Transverse colon (tissue), 4 donors: ENCODE measurements at regions not wholly inside any gene's neighbourhood (a gene's known extent, or its start where the extent isn't known, plus 50 kb on each side); places are given as distances from the start of the nearest gene placed in this dataset.

Experiments
- POLR2A ChIP-seq: fragments of 450-650 bp; IDR thresholded peaks from one replicate; pipeline ENCODE4 v1.6.1; 2016; ENCODE audit warnings: antibody characterized with exemption, mild to moderate bottlenecking, moderate library complexity
- POLR2AphosphoS5 ChIP-seq, 3 donors: sonication (generic); formaldehyde crosslinking; IDR thresholded peaks; one replicate each; pipeline ENCODE4 v1.6.1; 2016; ENCODE audit warnings: antibody characterized with exemption in 3 of 3
- TF ChIP-seq, protein P1 (sequence below), 5 experiments: fragments of 200-600 bp in 3 of 5; fragments of 450-650 bp in 2 of 5; sonication (generic) in 3 of 5; IDR thresholded peaks; 1 replicate in 2 of 5; 2 replicates in 3 of 5; pipeline ENCODE4 v1.5.1; 2016 to 2017; ENCODE audit warnings: antibody characterized with exemption in 5 of 5, inconsistent platforms in 3 of 5, mild to moderate bottlenecking in 2 of 5, moderate library complexity in 1 of 5

DNA sequence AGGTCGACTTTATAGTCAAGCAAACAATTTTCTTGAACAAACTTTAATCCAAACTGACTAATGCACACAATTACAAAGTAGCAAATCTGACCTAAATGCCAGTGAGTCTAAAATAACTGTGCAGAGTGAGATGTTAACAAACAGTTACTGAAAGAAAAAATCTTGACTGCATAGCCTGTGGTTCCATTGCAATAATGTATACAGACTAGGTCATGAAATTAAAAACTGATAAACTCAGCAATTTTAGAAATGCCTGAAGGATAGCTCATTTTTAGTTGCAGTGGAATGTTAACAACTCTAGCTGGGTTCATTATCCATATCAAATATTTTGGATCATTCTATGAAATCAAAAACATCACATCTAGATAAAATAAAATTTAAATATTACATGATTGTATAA, 73.4 kb upstream of the CDH12 start:
- TF ChIP-seq, protein P1, sequence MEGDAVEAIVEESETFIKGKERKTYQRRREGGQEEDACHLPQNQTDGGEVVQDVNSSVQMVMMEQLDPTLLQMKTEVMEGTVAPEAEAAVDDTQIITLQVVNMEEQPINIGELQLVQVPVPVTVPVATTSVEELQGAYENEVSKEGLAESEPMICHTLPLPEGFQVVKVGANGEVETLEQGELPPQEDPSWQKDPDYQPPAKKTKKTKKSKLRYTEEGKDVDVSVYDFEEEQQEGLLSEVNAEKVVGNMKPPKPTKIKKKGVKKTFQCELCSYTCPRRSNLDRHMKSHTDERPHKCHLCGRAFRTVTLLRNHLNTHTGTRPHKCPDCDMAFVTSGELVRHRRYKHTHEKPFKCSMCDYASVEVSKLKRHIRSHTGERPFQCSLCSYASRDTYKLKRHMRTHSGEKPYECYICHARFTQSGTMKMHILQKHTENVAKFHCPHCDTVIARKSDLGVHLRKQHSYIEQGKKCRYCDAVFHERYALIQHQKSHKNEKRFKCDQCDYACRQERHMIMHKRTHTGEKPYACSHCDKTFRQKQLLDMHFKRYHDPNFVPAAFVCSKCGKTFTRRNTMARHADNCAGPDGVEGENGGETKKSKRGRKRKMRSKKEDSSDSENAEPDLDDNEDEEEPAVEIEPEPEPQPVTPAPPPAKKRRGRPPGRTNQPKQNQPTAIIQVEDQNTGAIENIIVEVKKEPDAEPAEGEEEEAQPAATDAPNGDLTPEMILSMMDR (IDR thresholded peaks at IDR 0.05): no peak
- TF ChIP-seq POLR2A (no peak), POLR2AphosphoS5 (IDR thresholded peaks at IDR 0.05) (no peak)
